Right lobe of liver (tissue), 6 donors: ENCODE measurements at regions not wholly inside any gene's neighbourhood (a gene's known extent, or its start where the extent isn't known, plus 50 kb on each side); places are given as distances from the start of the nearest gene placed in this dataset.

ENCODE experiments used
- ATAC-seq, 4 donors: fragments of 200-7000 bp; cut with Tn5 transposase; one replicate each; pipeline ENCODE4 v1.9.1; 2020; ENCODE audit warnings: mild to moderate bottlenecking in 4 of 4, moderate library complexity in 4 of 4
- DNase-seq, 3 donors: peaks; one replicate each; pipeline ENCODE4 v3.0.0-alpha.2; 2020
- H3K27ac ChIP-seq, 3 donors: fragments of 200-600 bp; one replicate each; pipeline ENCODE4 v1.8.0; 2022
- H3K27me3 ChIP-seq, 2 donors: fragments of 200-600 bp; one replicate each; pipeline ENCODE4 v1.8.0; 2022
- H3K36me3 ChIP-seq, 4 donors: fragments of 200-600 bp; sonication (generic) in 1 of 4; one replicate each; pipeline versions ENCODE4 v1.5.1 to v1.8.0; 2017 to 2022; ENCODE audit warnings: control low read depth in 1 of 4
- H3K4me1 ChIP-seq, 4 donors: fragments of 200-600 bp; sonication (generic) in 1 of 4; one replicate each; pipeline versions ENCODE4 v1.5.1 to v1.8.0; 2017 to 2022; ENCODE audit warnings: control low read depth in 1 of 4
- H3K4me3 ChIP-seq, 3 donors: fragments of 200-600 bp; one replicate each; pipeline ENCODE4 v1.8.0; 2022
- H3K9me3 ChIP-seq, 4 donors: fragments of 200-600 bp; sonication (generic) in 1 of 4; one replicate each; pipeline versions ENCODE4 v1.5.1 to v1.8.0; 2017 to 2022; ENCODE audit warnings: control low read depth in 1 of 4
- POLR2A ChIP-seq: fragments of 450-650 bp; IDR thresholded peaks from one replicate; pipeline ENCODE4 v1.6.1; 2017; ENCODE audit warnings: antibody characterized with exemption, mild to moderate bottlenecking
- WGBS: methylation state at CpG from one replicate; pipeline ENCODE4 v1.1.6; 2018; ENCODE audit warnings: low coverage, low lambda C conversion rate; ENCODE audit not compliant: insufficient coverage; ENCODE audit errors: missing lambda C conversion rate; 5-methylcytosine and 5-hydroxymethylcytosine counted together
- intact Hi-C, 2 donors: fragments of 100-400 bp; cut with DNase I; formaldehyde crosslinking; loops; one replicate each; pipeline versions ENCODE4 v1.11.2 to v1.14.1; 2022
- TF ChIP-seq, protein P1 (sequence below), 4 donors: fragments of 200-600 bp in 3 of 4; fragments of 450-650 bp in 1 of 4; IDR thresholded peaks; one replicate each; pipeline versions ENCODE4 v1.5.1 to v1.8.0; 2016 to 2022; ENCODE audit warnings: antibody characterized with exemption in 4 of 4, mild to moderate bottlenecking in 2 of 4
- donor health status: DM: no; HTN: yes; CAD: no.
- donor health status: DM: no; HTN: no; CAD: no.
- donor health status: DM: no; HTN: no; CAD: no.
- donor health status: DM: no; HTN: yes; CAD: no.
- donor health status: DM: no; HTN: yes; CAD: no.

DNA sequence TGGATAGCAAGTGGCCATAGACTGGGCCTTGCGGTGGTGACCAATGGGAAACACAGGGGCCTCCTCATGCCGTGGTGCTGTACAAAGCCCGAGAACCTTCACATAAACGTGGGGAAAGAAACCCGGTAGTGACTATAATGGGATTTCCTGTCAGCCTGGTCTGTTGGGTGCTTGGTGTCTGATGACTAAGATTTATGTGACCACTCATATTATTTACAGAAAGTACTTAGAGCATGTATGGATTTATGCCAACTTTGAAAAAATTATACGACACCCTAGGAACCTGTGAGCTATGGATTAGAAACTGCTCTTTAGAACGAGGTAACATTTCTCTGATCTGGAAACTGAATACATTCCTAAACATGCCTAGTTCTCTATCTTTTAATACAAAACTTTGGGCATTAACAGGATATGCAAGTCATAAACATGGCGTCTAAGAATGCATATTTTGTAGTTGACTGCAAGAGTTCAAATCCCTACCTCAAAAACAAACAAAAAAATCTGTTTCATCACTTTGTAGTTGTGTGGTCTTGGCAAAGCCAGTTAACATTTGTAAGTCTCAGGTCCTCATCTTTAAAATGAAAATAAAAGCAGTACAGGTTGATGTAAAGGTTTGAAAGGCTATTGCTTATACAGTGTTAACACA lies 85.4 kb downstream of the TMEM167A start:
- WGBS, result 50% methylated on average over 8 of the region's 8 CpGs
- H3K36me3 ChIP-seq, result no peaks in the 10 kb centered on the region
- no peak overlapping the region for H3K27ac ChIP-seq
- no peaks in the 10 kb centered on the region for H3K9me3 ChIP-seq
- intact Hi-C loops, result no loop called here
- no peaks in the 10 kb centered on the region for H3K4me1 ChIP-seq
- DNase-seq (no peak), ATAC-seq (no peak)
- H3K4me3 ChIP-seq, result no peak overlapping the region
- no peaks in the 10 kb centered on the region for H3K27me3 ChIP-seq
- no peak for TF ChIP-seq POLR2A
- TF ChIP-seq, protein P1, sequence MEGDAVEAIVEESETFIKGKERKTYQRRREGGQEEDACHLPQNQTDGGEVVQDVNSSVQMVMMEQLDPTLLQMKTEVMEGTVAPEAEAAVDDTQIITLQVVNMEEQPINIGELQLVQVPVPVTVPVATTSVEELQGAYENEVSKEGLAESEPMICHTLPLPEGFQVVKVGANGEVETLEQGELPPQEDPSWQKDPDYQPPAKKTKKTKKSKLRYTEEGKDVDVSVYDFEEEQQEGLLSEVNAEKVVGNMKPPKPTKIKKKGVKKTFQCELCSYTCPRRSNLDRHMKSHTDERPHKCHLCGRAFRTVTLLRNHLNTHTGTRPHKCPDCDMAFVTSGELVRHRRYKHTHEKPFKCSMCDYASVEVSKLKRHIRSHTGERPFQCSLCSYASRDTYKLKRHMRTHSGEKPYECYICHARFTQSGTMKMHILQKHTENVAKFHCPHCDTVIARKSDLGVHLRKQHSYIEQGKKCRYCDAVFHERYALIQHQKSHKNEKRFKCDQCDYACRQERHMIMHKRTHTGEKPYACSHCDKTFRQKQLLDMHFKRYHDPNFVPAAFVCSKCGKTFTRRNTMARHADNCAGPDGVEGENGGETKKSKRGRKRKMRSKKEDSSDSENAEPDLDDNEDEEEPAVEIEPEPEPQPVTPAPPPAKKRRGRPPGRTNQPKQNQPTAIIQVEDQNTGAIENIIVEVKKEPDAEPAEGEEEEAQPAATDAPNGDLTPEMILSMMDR (IDR thresholded peaks at IDR 0.05), result no peak

DNA sequence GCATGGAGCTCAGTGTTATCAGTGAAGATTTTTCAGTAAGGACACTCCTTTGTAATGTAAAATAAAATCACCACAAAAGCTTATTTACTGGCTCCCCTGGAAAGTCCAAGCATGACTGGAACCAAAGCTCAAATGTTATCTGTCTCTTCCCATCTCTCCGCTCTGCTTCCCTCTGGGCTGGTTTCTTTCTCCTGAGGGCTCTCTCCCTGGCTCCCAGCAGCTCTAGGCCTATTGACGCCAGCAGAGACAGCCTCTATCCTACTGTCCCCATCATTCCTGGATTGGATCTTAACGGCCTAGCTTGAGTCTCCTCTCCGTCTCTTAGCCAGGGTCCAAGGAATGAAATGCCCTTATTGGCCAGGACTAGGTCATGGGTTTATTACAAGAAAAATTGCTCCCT lies 86.1 kb downstream of the TMEM167A start:
- H3K4me3 ChIP-seq, result no peak overlapping the region
- intact Hi-C loops, result no loop called here
- no peak for ATAC-seq

DNA sequence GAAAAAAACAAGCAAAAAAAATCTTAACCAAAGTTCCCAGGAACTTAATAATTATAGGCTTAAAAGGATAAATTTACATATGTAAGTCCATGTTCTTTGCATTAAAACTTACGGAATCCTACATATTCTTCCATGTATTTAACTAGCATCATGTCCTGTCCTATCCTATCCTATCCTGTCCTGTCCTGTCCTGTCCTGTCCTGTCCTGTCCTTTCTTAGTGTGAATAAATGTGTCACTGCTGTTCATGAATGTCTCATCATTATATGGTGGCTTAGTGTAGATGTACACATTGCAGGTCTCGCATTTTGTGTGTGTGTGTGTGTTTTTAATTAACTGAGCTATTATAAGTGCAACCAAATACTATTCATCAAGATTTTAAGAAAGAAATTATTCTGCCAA lies 90.0 kb downstream of the TMEM167A start:
- WGBS, result 83% methylated on average over 2 of the region's 2 CpGs
- TF ChIP-seq, protein P1 (IDR thresholded peaks at IDR 0.05), result no peak
- TF ChIP-seq POLR2A, result no peak
- ATAC-seq, result no peak
- no peak overlapping the region for H3K4me3 ChIP-seq
- DNase-seq, result no peak
- H3K27me3 ChIP-seq, result no peaks in the 10 kb centered on the region
- H3K9me3 ChIP-seq, result no peaks in the 10 kb centered on the region
- no peaks in the 10 kb centered on the region for H3K36me3 ChIP-seq
- H3K4me1 ChIP-seq, result no peaks in the 10 kb centered on the region
- no peak overlapping the region for H3K27ac ChIP-seq
- intact Hi-C loops, result no loop called here

More for the DNA sequence above, 86.1 kb downstream of the TMEM167A start:
- no peak overlapping the region for H3K27ac ChIP-seq
- 87% methylated on average over 4 of the region's 4 CpGs for WGBS
- H3K36me3 ChIP-seq, result no peaks in the 10 kb centered on the region
- H3K4me1 ChIP-seq, result no peaks in the 10 kb centered on the region
- H3K9me3 ChIP-seq, result no peaks in the 10 kb centered on the region
- TF ChIP-seq, protein P1 (IDR thresholded peaks at IDR 0.05), result no peak
- TF ChIP-seq POLR2A, result no peak
- H3K27me3 ChIP-seq, result no peaks in the 10 kb centered on the region
- DNase-seq, result no peak

DNA sequence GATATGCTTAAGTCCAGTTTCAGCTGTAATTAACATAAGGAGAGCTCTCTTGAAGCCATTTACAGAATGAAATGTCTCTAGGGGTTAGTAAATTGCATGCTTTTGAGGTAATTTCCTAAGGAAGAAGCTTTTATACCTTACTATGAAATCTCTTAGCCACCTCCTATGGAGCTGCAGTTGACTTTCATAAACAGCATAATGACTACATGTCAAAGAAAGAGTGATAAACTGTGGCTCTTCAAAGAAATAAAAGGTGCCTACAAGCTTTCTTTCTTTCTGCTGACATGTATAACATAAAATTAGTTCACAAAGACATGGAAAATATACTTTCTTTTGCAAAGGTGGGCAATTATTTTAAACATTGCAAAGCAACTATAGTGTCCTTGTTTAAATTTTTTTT lies 90.8 kb downstream of the TMEM167A start:
- no peaks in the 10 kb centered on the region for H3K27me3 ChIP-seq
- no peak overlapping the region for H3K4me3 ChIP-seq
- DNase-seq (no peak), ATAC-seq (no peak)
- intact Hi-C loops, result no loop called here
- no peaks in the 10 kb centered on the region for H3K9me3 ChIP-seq
- no peak for TF ChIP-seq POLR2A
- TF ChIP-seq, protein P1 (IDR thresholded peaks at IDR 0.05), result no peak
- H3K27ac ChIP-seq, result no peak overlapping the region
- no peaks in the 10 kb centered on the region for H3K4me1 ChIP-seq
- H3K36me3 ChIP-seq, result no peaks in the 10 kb centered on the region

DNA sequence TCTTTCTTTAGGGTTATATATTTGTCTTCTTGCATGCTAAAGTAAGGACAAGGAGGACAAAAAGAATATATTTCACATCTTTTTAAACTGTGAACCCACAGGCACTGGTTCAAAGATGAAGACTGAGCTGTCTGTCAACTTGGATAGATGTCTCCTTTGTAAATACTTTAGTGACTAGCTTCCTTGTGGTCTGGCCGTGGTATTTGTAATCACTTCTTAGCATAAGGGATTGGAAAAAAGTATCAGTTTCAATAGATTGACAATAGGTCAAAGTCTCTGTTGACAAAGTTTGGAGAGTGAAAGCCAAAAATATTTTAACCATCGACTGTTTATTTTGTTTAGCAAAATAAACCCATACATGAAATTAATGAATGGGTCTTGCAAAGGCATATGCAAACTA lies 91.4 kb downstream of the TMEM167A start:
- WGBS, result 19% methylated on average over 2 of the region's 2 CpGs
- no peak overlapping the region for H3K4me3 ChIP-seq
- intact Hi-C loops, result no loop called here
- H3K27me3 ChIP-seq, result no peaks in the 10 kb centered on the region
- peak in 1 of 4 donors; percentile 41 for ATAC-seq
- no peaks in the 10 kb centered on the region for H3K4me1 ChIP-seq
- H3K27ac ChIP-seq, result no peak overlapping the region
- H3K36me3 ChIP-seq, result no peaks in the 10 kb centered on the region
- H3K9me3 ChIP-seq, result no peaks in the 10 kb centered on the region
- no peak for TF ChIP-seq POLR2A
- TF ChIP-seq, protein P1 (IDR thresholded peaks at IDR 0.05), result no peak
- DNase-seq, result no peak
